GM12874 (cell line): ENCODE measurements at regions not wholly inside any gene's neighbourhood (a gene's known extent, or its start where the extent isn't known, plus 50 kb on each side); places are given as distances from the start of the nearest gene placed in this dataset.

Experiments used
- CTCF ChIP-seq: IDR thresholded peaks from 2 replicates; pipeline ENCODE4 v1.5.1; 2011; ENCODE audit warnings: low read depth, mild to moderate bottlenecking, control low read depth, low read length, moderate library complexity; ENCODE audit not compliant: insufficient read depth

- no peak for TF ChIP-seq CTCF
These were observed 60.5 kb upstream of the LRIG3 start for GRCh38 chr12:58980768-58981167.

GRCh38 chr12:58978717-58979116, 58.4 kb upstream of the LRIG3 start:
- no peak for TF ChIP-seq CTCF

- TF ChIP-seq CTCF = no peak
These were observed 57.2 kb upstream of the LRIG3 start for GRCh38 chr12:58977476-58977875.

GRCh38 chr12:58976146-58976545, 55.8 kb upstream of the LRIG3 start:
- TF ChIP-seq CTCF = no peak
